ENCODE measurements at regions not wholly inside any gene's neighbourhood (a gene's known extent, or its start where the extent isn't known, plus 50 kb on each side); places are given as distances from the start of the nearest gene placed in this dataset.

GRCh38 chrX:76248901-76249300 is 76.0 kb downstream of the PBDC1 start:
- no peak for TF ChIP-seq CTCF (IDR thresholded peaks at IDR 0.05)
- TF ChIP-seq POLR2AphosphoS5 (IDR thresholded peaks at IDR 0.05; ENCODE audit: low read depth, low read length), result no peak
- no peak for TF ChIP-seq TCF7L2 (IDR thresholded peaks at IDR 0.05; ENCODE audit: low read depth, low read length)

Data from Panc1 (cell line).